Endodermal cell (in vitro differentiated cells): ENCODE measurements at regions not wholly inside any gene's neighbourhood (a gene's known extent, or its start where the extent isn't known, plus 50 kb on each side); places are given as distances from the start of the nearest gene placed in this dataset.

Source experiments
- DNase-seq: peaks from one replicate; pipeline ENCODE4 v3.0.0-alpha.2; 2017
- H3K27ac ChIP-seq: 2 replicates; pipeline ENCODE4 v1.5.1; 2013; ENCODE audit warnings: mild to moderate bottlenecking, low read depth, low read length, moderate library complexity
- H3K27me3 ChIP-seq: 2 replicates; pipeline ENCODE4 v1.6.1; 2013; ENCODE audit warnings: mild to moderate bottlenecking, low read length, moderate library complexity; ENCODE audit not compliant: insufficient read depth, control insufficient read depth, poor library complexity, severe bottlenecking
- H3K36me3 ChIP-seq: 2 replicates; pipeline ENCODE4 v1.7.0; 2013; ENCODE audit warnings: mild to moderate bottlenecking, low read length, moderate library complexity; ENCODE audit not compliant: control insufficient read depth, insufficient read depth
- H3K4me1 ChIP-seq: one replicate; pipeline ENCODE4 v1.7.0; 2013; ENCODE audit warnings: low read length; ENCODE audit not compliant: control insufficient read depth, insufficient read depth
- H3K4me3 ChIP-seq: 2 replicates; pipeline ENCODE4 v1.5.1; 2013; ENCODE audit warnings: mild to moderate bottlenecking, low read length, moderate library complexity
- H3K9ac ChIP-seq: 2 replicates; pipeline ENCODE4 v1.6.1; 2013; ENCODE audit warnings: mild to moderate bottlenecking, low read length, moderate library complexity; ENCODE audit not compliant: poor library complexity, severe bottlenecking; ENCODE audit errors: extremely low read depth
- H3K9me3 ChIP-seq: 2 replicates; pipeline ENCODE4 v1.6.1; 2013; ENCODE audit warnings: mild to moderate bottlenecking, low read length, moderate library complexity; ENCODE audit not compliant: control insufficient read depth
- H3K27ac Mint-ChIP-seq: 2 replicates; pipeline ENCODE4 v1.8.0; 2020; ENCODE audit warnings: mixed read lengths
- H3K27me3 Mint-ChIP-seq: 2 replicates; pipeline ENCODE4 v1.8.0; 2021; ENCODE audit warnings: mild to moderate bottlenecking, mixed read lengths; ENCODE audit not compliant: insufficient read depth
- H3K36me3 Mint-ChIP-seq: 2 replicates; pipeline ENCODE4 v1.8.0; 2020; ENCODE audit warnings: low read depth, mixed read lengths
- H3K4me1 Mint-ChIP-seq: 2 replicates; pipeline ENCODE4 v1.8.0; 2020; ENCODE audit warnings: mixed read lengths
- H3K4me3 Mint-ChIP-seq: 2 replicates; pipeline ENCODE4 v1.8.0; 2020; ENCODE audit warnings: mild to moderate bottlenecking, moderate library complexity, mixed read lengths
- H3K9me3 Mint-ChIP-seq: 2 replicates; pipeline ENCODE4 v1.8.0; 2020; ENCODE audit warnings: mild to moderate bottlenecking, mixed read lengths
- CTCF ChIP-seq: fragments of 200-600 bp; sonication (generic); conservative IDR thresholded peaks from 2 replicates; pipeline ENCODE4 v1.5.0; 2021; ENCODE audit warnings: antibody characterized with exemption, mild to moderate bottlenecking
- WGBS, 2 experiments: methylation state at CpG; one replicate each; pipeline versions ENCODE4 v1.1.5 to v1.1.7; 2013; ENCODE audit warnings: missing lambda C conversion rate in 2 of 2, mixed read lengths in 1 of 2; ENCODE audit not compliant: insufficient coverage in 1 of 2, insufficient read length in 1 of 2; 5-methylcytosine and 5-hydroxymethylcytosine counted together

DNA sequence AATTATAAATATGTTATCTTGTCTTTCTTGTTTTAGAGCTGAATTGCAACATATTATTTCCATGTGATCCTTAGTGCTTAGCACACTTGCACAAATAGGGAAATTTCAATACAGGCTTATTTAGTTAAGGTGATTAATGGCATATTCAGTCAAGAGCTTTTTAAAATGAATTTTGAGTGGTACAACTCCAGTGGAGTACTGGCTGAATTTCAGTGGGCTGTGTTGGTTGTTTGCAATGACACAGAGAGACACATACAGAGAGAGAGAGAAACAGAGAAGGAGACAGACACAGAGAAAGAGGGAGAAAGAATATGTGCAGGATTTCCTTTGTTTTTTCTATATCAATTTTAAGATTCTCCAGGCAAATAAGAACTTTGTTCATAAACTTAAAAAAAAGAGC lies 766.9 kb downstream of the DNAJB9 start:
- Mint-ChIP-seq H3K27me3 (no peaks in the 10 kb centered on the region), H3K4me1 (no peaks in the 10 kb centered on the region), H3K9me3 (no peaks in the 10 kb centered on the region), H3K36me3 (no peaks in the 10 kb centered on the region), H3K4me3 (no peak overlapping the region), H3K27ac (no peak overlapping the region)
- TF ChIP-seq CTCF = no peak
- no peaks in the 10 kb centered on the region for H3K4me1 ChIP-seq
- no peak overlapping the region for H3K27ac ChIP-seq
- H3K36me3 ChIP-seq = no peaks in the 10 kb centered on the region
- DNase-seq = no peak
- H3K9ac ChIP-seq = no peak overlapping the region
- H3K4me3 ChIP-seq = no peak overlapping the region
- H3K27me3 ChIP-seq = no peaks in the 10 kb centered on the region
- H3K9me3 ChIP-seq = no peaks in the 10 kb centered on the region

DNA sequence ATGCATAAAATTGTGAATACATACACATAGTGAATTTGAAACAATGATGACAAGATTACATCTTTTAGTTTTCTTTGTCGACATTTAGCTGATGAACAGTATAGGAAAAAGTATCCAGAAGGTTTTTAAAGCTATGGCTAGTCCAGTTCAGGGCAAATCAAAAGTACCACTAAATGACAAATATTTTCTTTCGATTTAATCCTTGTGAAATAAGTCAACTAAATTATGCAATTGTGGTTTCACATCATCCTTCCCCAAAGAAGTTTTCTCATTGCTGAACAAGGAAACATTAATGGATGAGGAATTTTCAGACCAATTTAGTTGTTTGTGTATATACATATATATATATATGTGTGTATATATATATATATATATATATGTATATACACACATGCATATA lies 774.0 kb downstream of the DNAJB9 start:
- H3K9ac ChIP-seq = no peak overlapping the region
- H3K4me3 ChIP-seq = no peak overlapping the region
- H3K4me3 Mint-ChIP-seq = no peak overlapping the region
- no peaks in the 10 kb centered on the region for H3K36me3 Mint-ChIP-seq
- H3K27ac Mint-ChIP-seq = no peak overlapping the region
- 94% methylated on average over 2 of the region's 2 CpGs; no CpG with 5 or more reads in 1 of the 2 experiments for WGBS, 2 experiments
- H3K27me3 Mint-ChIP-seq = no peaks in the 10 kb centered on the region
- no peaks in the 10 kb centered on the region for H3K9me3 Mint-ChIP-seq
- no peak for DNase-seq
- H3K4me1 Mint-ChIP-seq = no peaks in the 10 kb centered on the region
- H3K36me3 ChIP-seq = no peaks in the 10 kb centered on the region
- no peaks in the 10 kb centered on the region for H3K9me3 ChIP-seq
- H3K4me1 ChIP-seq = no peaks in the 10 kb centered on the region
- TF ChIP-seq CTCF = no peak
- no peaks in the 10 kb centered on the region for H3K27me3 ChIP-seq
- H3K27ac ChIP-seq = no peak overlapping the region

DNA sequence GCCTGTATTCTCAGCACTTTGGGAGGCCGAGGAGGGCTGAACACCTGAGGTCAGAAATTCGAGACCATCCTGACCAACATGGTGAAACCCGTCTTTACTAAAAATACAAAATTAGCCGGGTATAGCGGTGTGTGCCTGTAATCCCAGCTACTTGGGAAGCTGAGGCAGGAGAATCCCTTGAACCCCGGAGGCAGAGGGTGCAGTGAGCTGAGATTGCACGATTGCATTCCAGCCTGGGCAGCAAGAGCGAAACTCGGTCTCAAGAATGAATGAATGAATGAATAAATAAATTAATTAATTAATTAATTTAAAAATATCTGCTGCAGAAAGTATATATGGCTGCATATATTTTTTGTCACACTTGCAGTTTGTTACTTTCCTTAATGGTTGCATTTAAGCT lies 781.8 kb downstream of the DNAJB9 start:
- Mint-ChIP-seq H3K27ac (no peak overlapping the region), H3K4me1 (no peaks in the 10 kb centered on the region), H3K36me3 (no peaks in the 10 kb centered on the region), H3K4me3 (no peak overlapping the region), H3K27me3 (no peaks in the 10 kb centered on the region), H3K9me3 (no peaks in the 10 kb centered on the region)
- no peak overlapping the region for H3K9ac ChIP-seq
- no peak overlapping the region for H3K4me3 ChIP-seq
- no peaks in the 10 kb centered on the region for H3K9me3 ChIP-seq
- DNase-seq = no peak
- H3K27ac ChIP-seq = no peak overlapping the region
- TF ChIP-seq CTCF = no peak
- H3K4me1 ChIP-seq = no peaks in the 10 kb centered on the region
- WGBS, 2 experiments = 91 to 95% methylated on average over 6 to 7 of the region's 9 CpGs
- no peaks in the 10 kb centered on the region for H3K36me3 ChIP-seq
- H3K27me3 ChIP-seq = no peaks in the 10 kb centered on the region
